ENCODE measurements at regions not wholly inside any gene's neighbourhood (a gene's known extent, or its start where the extent isn't known, plus 50 kb on each side); places are given as distances from the start of the nearest gene placed in this dataset.

DNA sequence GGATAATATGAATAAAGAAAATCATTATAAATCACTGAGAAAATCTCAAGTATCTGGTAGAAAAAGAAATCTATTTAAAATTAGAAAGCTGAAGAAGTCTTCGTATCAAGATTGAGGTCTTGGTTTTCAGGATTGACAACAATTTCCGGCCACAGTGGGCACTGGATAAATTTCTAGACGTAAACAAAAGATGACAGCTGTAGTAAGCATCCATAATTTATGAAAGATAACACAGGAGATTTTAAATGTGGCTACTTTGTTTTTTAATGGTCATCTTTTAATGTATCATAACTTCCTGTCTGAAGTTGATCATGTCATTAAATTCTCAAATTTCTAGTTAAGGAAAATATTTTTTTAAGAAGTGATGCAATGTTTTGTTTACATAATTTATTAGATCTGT is 444.2 kb downstream of the HTR1B start:
- TF ChIP-seq, protein P1, sequence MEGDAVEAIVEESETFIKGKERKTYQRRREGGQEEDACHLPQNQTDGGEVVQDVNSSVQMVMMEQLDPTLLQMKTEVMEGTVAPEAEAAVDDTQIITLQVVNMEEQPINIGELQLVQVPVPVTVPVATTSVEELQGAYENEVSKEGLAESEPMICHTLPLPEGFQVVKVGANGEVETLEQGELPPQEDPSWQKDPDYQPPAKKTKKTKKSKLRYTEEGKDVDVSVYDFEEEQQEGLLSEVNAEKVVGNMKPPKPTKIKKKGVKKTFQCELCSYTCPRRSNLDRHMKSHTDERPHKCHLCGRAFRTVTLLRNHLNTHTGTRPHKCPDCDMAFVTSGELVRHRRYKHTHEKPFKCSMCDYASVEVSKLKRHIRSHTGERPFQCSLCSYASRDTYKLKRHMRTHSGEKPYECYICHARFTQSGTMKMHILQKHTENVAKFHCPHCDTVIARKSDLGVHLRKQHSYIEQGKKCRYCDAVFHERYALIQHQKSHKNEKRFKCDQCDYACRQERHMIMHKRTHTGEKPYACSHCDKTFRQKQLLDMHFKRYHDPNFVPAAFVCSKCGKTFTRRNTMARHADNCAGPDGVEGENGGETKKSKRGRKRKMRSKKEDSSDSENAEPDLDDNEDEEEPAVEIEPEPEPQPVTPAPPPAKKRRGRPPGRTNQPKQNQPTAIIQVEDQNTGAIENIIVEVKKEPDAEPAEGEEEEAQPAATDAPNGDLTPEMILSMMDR (IDR thresholded peaks at IDR 0.05), result no peak
- no peak for TF ChIP-seq POLR2A (IDR thresholded peaks at IDR 0.05)
